Tibial nerve (tissue), 4 donors: ENCODE measurements at regions not wholly inside any gene's neighbourhood (a gene's known extent, or its start where the extent isn't known, plus 50 kb on each side); places are given as distances from the start of the nearest gene placed in this dataset.

Experiments used
- CTCF ChIP-seq, 5 experiments: fragments of 200-600 bp in 3 of 5; fragments of 450-650 bp in 2 of 5; sonication (generic) in 3 of 5; IDR thresholded peaks; one replicate each; pipeline ENCODE4 v1.5.1; 2016 to 2019; ENCODE audit warnings: antibody characterized with exemption in 5 of 5, mild to moderate bottlenecking in 3 of 5, moderate library complexity in 2 of 5
- EP300 ChIP-seq, 2 donors: sonication (generic); formaldehyde crosslinking; IDR thresholded peaks; one replicate each; pipeline ENCODE4 v1.6.1; 2017; ENCODE audit warnings: antibody characterized with exemption in 2 of 2, mild to moderate bottlenecking in 1 of 2
- POLR2A ChIP-seq, 2 donors: fragments of 450-650 bp; IDR thresholded peaks; one replicate each; pipeline ENCODE4 v1.6.1; 2017; ENCODE audit warnings: antibody characterized with exemption in 2 of 2, mild to moderate bottlenecking in 2 of 2, moderate library complexity in 2 of 2

- TF ChIP-seq CTCF (IDR thresholded peaks at IDR 0.05) (no peak), POLR2A (IDR thresholded peaks at IDR 0.05) (no peak), EP300 (IDR thresholded peaks at IDR 0.05) (no peak)
These were observed 522.5 kb upstream of the AGA start for GRCh38 chr4:177964693-177965168.
